MCF 10A (cell line): ENCODE measurements at regions not wholly inside any gene's neighbourhood (a gene's known extent, or its start where the extent isn't known, plus 50 kb on each side); places are given as distances from the start of the nearest gene placed in this dataset.

Experiments used
- BruUV-seq: library from RNA; stranded (reverse); fragments of 400-500 nt; replicated peaks from 2 replicates; lab custom pipeline; 2021; lab: Mats Ljungman, UMichigan
- CTCF ChIA-PET: fragments of 300-600 bp; sonication (Branson Sonifier 250); formaldehyde crosslinking; extraction: SDS; loops from one replicate; lab custom pipeline; 2021; ENCODE audit warnings: antibody characterized with exemption, inconsistent platforms; lab: Yijun Ruan, JAX
- POLR2A ChIA-PET: fragments of 300-600, 350-650 bp; sonication (Branson Sonifier 250); formaldehyde crosslinking; extraction: SDS; loops from one replicate; lab custom pipeline; 2020; ENCODE audit warnings: antibody characterized with exemption, inconsistent platforms; lab: Yijun Ruan, JAX
- DNase-seq: peaks from one replicate; pipeline ENCODE4 v3.0.0-alpha.2; 2018; ENCODE audit not compliant: unreplicated experiment
- H3K27ac Mint-ChIP-seq: one replicate; pipeline ENCODE4 v1.8.0; 2022; ENCODE audit warnings: mild to moderate bottlenecking, low read depth, mixed read lengths; ENCODE audit not compliant: unreplicated experiment
- H3K27me3 Mint-ChIP-seq: one replicate; pipeline ENCODE4 v1.8.0; 2022; ENCODE audit warnings: mixed read lengths; ENCODE audit not compliant: insufficient read depth, unreplicated experiment
- H3K36me3 Mint-ChIP-seq: one replicate; pipeline ENCODE4 v1.8.0; 2022; ENCODE audit warnings: mild to moderate bottlenecking, moderate library complexity, mixed read lengths; ENCODE audit not compliant: insufficient read depth, unreplicated experiment
- H3K4me1 Mint-ChIP-seq: one replicate; pipeline ENCODE4 v1.8.0; 2022; ENCODE audit warnings: mixed read lengths; ENCODE audit not compliant: insufficient read depth, unreplicated experiment
- H3K4me3 Mint-ChIP-seq: one replicate; pipeline ENCODE4 v1.8.0; 2022; ENCODE audit warnings: mild to moderate bottlenecking, moderate library complexity, mixed read lengths; ENCODE audit not compliant: unreplicated experiment
- H3K9me3 Mint-ChIP-seq: one replicate; pipeline ENCODE4 v1.8.0; 2022; ENCODE audit warnings: mixed read lengths; ENCODE audit not compliant: unreplicated experiment
- CTCF ChIP-seq: fragments of 200-600 bp; IDR thresholded peaks from one replicate; pipeline ENCODE4 v1.8.0; 2022; ENCODE audit warnings: antibody characterized with exemption, mild to moderate bottlenecking; ENCODE audit not compliant: unreplicated experiment
- intact Hi-C: fragments of 100-400 bp; cut with micrococcal nuclease; formaldehyde crosslinking; loops from 2 replicates; pipeline ENCODE4 v1.14.1; 2022

DNA sequence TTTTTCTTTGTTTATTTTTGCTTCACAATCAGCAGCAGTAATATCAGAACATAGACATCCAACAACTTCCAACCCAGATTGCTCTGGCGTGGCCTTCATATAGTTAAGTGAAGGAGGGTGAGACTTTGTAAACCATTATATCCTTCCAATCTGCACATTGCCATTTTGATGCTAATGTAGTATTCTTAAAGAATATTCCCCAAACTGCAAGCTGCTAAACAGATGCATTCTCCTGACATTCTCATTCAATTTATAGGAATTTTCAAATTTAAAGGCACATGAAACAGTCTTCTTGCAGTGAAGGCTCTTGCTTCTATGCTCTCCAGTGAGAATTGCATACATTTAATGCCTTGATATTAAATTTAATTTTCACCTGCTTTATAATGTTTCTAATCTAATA lies 181.2 kb upstream of the EDIL3 start:
- POLR2A ChIA-PET: no interaction called here
- H3K36me3 Mint-ChIP-seq: no peaks in the 10 kb centered on the region
- peaks cover 15% of the 10 kb centered on the region for H3K27me3 Mint-ChIP-seq
- TF ChIP-seq CTCF: no peak
- no peak overlapping the region for H3K27ac Mint-ChIP-seq
- no peak for DNase-seq
- BruUV-seq: no TSS peak
- intact Hi-C loops: no loop called here
- H3K4me1 Mint-ChIP-seq: no peaks in the 10 kb centered on the region
- no peaks in the 10 kb centered on the region for H3K9me3 Mint-ChIP-seq
- H3K4me3 Mint-ChIP-seq: no peak overlapping the region
- CTCF ChIA-PET: interaction anchor here (0.8 kb wide), 1 partner anchor 10 kb away, joined by 3 read pairs; no protein-coding TSS in a partner anchor

GRCh38 chr5:84564321-84565075 lies 179.8 kb upstream of the EDIL3 start:
- H3K4me1 Mint-ChIP-seq: no peaks in the 10 kb centered on the region
- ChIA-PET CTCF (no interaction called here), POLR2A (interaction anchor here (0.5 kb wide), 1 partner anchor 47 kb away, joined by 4 read pairs; no protein-coding TSS in a partner anchor)
- intact Hi-C loops: no loop called here
- H3K36me3 Mint-ChIP-seq: no peaks in the 10 kb centered on the region
- H3K9me3 Mint-ChIP-seq: no peaks in the 10 kb centered on the region
- no peak for TF ChIP-seq CTCF
- DNase-seq: no peak
- H3K27ac Mint-ChIP-seq: no peak overlapping the region
- peaks cover 2% of the 10 kb centered on the region for H3K27me3 Mint-ChIP-seq
- no peak overlapping the region for H3K4me3 Mint-ChIP-seq
- BruUV-seq: no TSS peak

DNA sequence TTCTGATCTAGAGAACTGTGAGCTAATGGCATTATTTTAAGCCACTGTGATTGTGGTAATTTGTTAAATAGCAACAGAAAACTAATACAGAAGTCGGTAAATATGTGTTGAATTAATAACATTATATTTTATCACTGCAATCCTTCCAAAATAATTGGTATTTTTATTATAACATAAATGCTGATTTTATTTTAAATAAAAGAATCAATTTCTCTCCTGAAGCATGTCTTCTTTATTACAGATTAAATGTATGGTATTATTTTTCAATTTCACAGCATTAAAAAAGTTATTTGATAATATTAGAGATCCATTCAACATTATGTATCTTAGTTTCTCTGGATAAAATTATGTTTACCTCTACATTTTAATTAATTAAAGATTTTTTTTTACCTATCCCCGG lies 165.5 kb upstream of the EDIL3 start:
- CTCF ChIA-PET: no interaction called here
- POLR2A ChIA-PET: interaction anchor here (0.7 kb wide), 1 partner anchor 537 kb away, joined by 3 read pairs; no protein-coding TSS in a partner anchor
- Mint-ChIP-seq H3K4me3 (no peak overlapping the region), H3K27me3 (peaks cover 24% of the 10 kb centered on the region), H3K27ac (no peak overlapping the region), H3K36me3 (no peaks in the 10 kb centered on the region), H3K9me3 (no peaks in the 10 kb centered on the region), H3K4me1 (no peaks in the 10 kb centered on the region)
- no peak for DNase-seq
- intact Hi-C loops: no loop called here
- no peak for TF ChIP-seq CTCF
- BruUV-seq: no TSS peak

- BruUV-seq: no TSS peak
- ChIA-PET CTCF (no interaction called here), POLR2A (no interaction called here)
- no peaks in the 10 kb centered on the region for H3K9me3 Mint-ChIP-seq
- no peak for DNase-seq
- no peak overlapping the region for H3K27ac Mint-ChIP-seq
- H3K4me3 Mint-ChIP-seq: no peak overlapping the region
- intact Hi-C loops: no loop called here
- peaks cover 13% of the 10 kb centered on the region for H3K27me3 Mint-ChIP-seq
- H3K36me3 Mint-ChIP-seq: no peaks in the 10 kb centered on the region
- TF ChIP-seq CTCF: no peak
- H3K4me1 Mint-ChIP-seq: no peaks in the 10 kb centered on the region
These were observed 164.4 kb upstream of the EDIL3 start for GRCh38 chr5:84549054-84549453.
